Right kidney (tissue), 1 donor: ENCODE measurements at regions not wholly inside any gene's neighbourhood (a gene's known extent, or its start where the extent isn't known, plus 50 kb on each side); places are given as distances from the start of the nearest gene placed in this dataset.
"Not testable (repeated sequence)": the region's sequence is repeated elsewhere in the genome, so short reads cannot be mapped to it uniquely, and the experiment has no call there.

Source experiments
- DNase-seq: peaks from one replicate; pipeline ENCODE4 v3.0.0-alpha.2; 2016

DNA sequence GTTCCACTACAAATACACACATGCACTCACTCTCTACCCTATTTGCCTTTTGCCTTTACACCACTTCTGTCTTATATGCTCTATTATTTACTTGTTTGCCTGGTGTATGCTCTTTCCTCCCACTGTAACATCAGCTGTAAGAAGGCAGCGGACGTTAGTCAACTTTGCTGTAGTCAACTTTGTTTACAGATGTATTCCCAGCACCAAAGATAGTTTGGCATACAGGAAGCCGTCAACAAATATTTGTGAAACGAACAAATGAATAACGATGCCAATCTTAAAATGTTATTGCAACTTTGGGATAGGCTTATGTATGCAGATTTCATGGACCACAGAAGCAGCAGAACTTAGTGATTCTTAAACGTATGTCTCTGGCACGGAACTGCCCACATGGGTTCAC is 138.3 kb upstream of the GALNT2 start:
- DNase-seq = no peak

DNA sequence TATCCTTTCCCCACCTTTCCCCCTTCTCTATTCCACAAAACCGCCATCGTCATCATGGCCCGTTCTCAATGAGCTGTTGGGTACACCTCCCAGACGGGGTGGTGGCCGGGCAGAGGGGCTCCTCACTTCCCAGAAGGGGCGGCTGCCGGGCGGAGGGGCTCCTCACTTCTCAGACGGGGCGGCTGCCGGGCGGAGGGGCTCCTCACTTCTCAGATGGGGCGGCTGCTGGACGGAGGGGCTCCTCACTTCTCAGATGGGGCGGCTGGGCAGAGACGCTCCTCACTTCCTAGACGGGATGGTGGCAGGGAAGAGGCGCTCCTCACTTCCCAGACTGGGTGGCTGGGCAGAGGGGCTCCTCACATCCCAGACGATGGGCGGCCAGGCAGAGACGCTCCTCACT is 135.3 kb upstream of the GALNT2 start:
- not testable (repeated sequence) for DNase-seq

DNA sequence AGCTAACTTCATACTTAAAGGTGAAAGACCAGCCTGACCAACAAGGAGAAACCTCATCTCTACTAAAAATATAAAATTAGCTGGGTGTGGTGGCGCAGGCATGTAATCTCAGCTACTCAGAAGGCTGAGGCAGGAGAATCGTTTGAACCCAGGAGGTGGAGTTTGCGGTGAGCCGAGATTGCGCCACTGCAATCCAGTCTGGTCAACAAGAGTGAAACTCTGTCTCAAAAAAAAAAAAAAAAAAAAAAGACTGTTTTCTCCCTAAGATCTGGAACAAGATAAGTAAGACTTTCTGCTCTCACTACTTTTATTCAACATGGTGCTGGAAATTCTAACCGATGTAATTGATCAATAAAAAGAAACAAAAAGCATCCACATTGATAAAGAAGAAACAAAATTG is 131.9 kb upstream of the GALNT2 start:
- DNase-seq = not testable (repeated sequence)

DNA sequence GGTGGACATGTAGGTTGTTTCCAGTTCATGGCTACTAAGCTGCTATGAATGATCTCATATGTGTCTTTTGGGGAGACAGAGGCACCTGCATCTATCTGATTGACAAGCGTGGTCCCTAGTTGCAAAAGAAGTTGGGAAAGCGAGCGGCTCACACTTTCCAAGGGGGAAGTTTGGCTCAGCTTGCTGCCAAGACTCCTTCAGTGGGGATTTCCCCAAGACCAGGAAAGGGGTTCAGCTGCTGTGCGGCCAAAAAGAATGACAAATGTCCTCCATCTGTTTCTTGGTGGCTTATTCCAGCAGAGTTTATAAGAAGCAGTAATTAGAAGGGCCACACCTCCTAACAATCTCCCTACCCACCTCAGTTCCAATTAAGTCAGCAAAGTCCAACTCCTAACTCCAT is 128.5 kb upstream of the GALNT2 start:
- DNase-seq = no peak

DNA sequence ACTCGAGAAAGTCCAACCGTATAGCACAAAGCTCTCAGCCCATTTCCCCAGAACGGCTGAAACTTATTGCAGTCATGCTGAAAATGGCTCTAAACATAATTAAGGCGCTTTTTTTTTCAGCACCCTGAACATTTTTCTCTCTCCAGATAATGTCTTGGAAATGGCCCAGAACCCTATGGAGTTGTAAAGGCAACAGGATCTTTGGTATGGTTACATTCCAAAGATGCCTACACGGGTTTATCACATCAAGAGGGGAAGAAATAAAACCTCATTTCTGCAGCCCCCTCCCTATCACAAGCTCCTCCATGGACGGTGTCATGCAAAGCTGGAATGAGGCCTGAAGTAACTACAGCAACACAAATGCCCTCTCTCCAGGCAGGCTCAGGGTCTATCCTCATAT is 126.4 kb upstream of the GALNT2 start:
- DNase-seq = no peak

DNA sequence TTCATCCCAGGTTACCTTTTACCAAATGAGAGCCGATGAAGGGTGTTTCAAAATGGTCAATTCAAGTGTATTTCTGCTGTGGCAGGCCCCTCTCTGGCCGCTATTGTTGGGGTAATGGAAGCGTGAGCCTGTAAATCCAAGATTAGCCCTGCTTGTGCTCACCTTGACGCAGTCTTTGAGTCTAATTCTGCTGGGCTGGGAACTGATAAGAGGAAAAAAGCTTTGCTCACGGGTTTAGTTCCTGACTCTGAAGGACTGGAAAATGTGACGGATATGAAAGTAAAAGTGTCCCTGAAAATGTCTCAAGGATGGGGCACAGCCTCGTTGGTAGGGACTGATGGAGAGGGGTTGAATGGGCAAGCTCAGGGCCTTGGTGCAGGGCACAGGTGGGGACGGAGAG is 125.9 kb upstream of the GALNT2 start:
- no peak for DNase-seq

DNA sequence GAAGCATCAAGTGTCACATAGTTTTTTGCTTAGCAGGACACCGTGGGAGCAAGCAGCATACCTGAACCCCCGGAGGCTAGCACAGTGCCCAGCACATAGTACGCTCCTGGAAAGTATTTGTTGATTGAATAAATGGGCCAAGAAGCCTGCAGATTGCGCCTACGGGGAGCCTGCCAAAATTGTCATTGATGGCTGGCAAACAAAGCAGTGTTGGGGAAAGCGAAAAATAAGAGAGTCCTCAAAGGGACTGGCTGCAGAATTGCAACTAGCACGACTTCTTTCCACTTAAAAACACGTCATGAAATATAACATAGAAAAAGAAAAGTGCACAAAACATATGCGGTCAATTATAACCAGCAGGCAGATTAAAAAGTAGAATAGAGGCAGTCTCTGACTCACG is 125.2 kb upstream of the GALNT2 start:
- no peak for DNase-seq

DNA sequence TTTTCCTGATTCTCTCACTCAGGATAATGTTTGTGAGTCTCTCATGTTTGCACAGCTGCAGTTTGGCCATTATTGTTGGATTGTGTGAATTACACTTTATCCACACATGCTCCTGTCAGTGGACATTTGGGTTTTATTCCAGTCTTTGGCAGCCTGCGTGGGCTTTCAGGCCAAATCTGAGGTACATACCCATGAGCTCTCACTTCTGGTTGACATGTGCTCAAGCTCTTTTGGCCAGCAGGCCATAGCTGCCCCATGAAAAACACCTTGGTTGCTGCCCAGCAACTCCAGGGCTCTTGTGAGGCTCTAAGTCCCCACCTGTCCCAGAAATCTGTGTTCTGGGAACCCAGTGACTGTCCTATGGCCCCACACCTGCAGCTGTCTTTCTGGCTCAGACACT is 124.5 kb upstream of the GALNT2 start:
- DNase-seq = no peak

DNA sequence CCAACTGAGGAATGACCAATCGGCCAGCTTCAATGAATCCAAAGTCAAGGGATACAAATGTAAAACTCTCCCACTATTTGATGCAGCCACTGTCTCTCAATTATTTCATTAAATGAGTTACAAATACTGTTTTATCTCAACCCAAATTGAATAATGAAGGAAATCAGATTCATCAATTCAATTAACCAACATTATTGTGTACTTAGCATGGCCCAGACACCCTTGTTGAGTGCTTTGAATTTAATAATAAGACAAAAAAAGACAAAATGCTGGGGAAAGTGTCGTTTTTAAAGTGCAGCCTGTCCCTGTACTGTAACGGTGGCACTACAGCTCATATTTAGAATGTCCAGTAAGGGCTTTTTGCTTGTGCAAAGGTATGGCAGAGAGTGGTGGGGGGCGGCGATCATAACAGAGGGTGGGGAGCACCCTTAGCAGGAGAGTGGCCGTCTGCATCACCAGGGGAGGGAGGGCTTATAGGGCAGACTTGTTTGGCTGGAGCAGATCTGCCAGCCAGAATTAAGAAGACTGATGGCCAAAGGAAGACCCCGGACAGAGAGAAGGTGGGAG is 123.8 kb upstream of the GALNT2 start:
- no peak for DNase-seq

DNA sequence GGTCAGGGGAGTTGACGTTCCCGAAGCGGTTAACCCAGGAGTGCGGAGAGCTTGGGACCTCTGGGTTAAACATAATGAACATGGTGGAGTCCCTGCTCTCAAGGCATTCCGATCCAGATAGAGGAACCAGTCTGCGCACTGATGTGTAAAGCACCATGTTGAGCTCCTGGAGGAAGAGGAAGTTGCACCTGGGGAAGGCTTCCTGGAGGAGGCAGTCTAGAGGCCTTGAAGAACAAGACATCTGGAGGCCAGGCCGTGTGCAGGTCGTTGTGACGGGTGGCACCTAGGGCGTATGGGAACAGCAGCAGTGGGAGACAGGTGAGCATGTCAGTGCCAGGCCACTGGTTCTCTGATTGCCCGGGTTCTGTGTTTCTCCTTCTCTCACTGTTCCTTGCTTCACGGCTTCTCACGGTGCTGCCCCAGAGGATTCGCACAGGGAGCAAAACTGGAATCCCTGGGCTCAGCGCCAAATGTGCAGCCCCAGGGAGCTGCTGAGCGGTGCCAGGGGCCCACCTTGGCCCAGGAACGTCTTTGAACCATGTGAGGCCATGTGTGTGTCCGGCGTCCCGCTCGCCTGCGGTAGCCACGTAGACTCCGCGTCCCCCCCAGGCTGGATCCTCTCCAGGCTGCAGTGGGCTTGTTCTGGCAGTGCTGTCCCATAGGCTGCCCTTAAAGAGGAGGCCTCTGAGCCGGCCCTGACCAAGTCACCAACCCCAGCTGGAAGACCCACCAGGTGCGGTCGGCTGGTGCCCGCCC is 122.9 kb upstream of the GALNT2 start:
- no peak for DNase-seq

DNA sequence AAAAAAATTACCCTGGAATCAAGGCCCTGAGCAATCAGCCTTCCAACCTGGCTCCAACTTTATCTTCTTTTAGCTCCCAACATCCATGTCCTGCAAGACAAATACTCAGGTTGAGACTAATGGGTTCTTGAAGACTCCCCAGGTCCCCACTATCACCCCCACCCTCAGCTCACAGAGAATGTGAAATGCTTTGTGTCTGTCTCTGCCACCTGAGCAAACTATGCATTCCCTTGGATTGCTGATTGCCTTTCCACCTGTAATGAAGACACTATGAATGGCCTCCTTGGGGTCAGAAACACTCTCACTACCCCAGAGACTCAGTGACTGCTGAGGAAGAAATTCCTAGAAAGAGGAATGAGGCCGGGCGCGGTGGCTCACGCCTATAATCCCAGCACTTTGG is 121.2 kb upstream of the GALNT2 start:
- DNase-seq = no peak

DNA sequence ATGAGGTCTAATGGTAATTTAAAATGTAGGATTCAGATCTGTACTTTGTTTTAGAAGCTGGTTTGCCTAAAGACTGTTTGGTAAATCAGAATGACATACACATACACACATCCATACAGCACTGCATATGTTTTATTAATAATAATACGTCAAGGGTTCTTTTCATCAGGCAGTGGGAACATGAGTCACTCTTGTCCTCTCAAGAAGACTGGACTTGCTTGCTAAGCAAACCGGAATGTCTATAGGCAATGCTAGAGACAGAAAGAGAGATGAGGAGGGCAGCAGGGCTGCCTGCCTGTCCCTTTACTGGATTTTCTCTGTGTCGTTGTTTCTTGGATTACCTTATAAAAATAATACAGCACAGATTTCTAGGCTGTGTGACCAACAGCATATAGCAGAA is 119.1 kb upstream of the GALNT2 start:
- no peak for DNase-seq

DNA sequence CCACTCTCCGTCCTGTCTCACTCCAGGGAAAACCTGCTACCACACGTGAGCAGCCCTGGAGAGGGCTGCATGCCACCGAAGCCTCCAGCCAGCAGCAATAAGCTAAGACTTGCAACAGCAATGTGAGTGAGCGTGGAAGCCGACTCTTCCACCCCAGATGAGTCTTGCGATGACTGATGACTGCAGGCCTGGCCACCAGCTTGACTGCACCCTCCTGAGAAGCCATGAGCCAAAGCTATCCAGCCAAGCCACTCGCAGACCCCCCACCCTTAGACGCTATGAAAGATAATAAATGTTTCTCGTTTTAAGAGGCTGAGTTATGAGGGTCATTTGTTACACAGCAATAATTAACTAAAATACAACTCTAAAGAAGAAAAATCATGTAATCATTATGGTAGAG is 118.6 kb upstream of the GALNT2 start:
- DNase-seq = no peak

DNA sequence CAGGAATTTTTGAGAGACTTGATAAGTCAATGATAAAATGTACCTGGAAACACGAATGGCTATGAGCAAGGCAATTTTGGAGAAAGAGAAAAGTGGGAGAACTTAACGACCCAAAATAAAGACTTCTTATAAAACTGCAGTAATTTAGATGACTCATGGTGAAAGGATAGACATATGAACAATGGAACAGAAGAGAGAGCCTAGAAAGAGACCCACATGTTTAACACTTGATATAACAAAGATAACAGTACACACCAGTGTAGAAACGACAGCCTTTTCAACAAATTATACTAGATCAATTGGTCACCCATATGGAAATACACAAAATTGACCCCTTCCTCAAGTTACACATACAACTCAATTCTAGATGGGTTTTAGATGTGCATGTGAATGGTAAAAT is 117.5 kb upstream of the GALNT2 start:
- DNase-seq = no peak

DNA sequence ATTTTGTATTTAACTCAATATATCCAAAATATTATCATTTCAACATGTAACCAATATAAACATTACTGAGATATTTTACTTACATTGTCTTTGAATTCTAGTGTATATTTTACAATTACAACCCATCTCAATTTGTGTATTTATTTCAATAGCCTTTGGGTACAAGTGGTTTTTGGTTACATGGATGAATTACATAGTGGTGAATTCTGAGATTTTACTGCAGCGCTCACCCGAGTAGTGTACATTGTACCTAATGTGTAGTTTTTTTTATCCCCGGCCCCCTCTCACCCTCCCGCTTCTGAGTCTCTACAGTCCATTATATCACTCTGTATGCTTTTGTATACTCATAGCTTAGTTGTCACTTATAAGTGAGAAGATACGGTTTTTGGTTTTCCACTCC is 117.0 kb upstream of the GALNT2 start:
- DNase-seq = no peak

DNA sequence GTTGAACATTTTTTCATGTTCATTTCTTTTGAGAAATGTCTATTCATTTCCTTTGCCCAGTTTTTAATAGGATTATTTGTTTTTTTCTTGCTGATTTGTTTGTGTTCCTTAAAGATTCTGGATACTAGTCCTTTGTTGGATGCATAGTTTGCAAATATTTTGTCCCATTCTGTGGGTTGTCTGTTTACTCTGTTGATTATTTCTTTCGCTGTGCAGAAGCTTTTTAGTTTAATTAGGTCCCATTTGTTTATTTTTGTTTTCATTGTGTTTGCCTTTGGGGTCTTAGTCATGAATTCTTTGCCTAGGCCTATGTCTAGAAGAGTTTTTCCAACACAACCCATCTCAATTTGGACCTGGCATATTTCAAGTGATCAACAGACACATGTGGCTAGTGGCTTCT is 116.1 kb upstream of the GALNT2 start:
- no peak for DNase-seq

DNA sequence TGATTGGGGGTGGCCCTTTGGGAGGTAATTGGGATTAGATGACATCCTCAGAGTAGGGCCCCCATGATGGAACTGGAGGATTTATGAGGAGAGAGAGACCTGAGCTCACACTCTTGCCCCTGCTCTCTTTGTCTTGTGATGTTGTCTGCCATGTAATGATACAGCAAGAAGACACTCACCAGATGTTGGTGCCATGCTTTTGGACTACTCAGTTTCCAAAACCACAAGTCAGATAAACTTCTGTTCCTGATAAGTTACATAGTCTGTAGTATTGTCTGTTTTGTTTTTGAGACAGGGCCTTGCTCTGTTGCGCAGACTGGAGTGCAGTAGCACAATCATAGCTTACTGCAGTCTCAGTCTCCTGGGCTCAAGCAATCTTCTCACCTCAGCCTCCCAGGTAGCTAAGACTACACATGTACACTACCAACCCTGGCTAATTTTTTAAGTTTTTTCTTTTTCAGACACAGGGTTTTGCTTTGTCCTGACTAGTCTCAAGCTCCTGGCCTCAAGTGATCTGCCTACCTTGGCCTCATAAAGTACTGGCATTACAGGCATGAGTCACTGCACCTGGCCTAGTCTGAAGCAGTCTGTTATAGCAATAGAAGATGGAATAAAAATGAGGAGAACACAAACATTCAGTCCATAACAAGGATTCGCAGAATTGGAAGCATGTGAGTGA is 115.0 kb upstream of the GALNT2 start:
- no peak for DNase-seq

DNA sequence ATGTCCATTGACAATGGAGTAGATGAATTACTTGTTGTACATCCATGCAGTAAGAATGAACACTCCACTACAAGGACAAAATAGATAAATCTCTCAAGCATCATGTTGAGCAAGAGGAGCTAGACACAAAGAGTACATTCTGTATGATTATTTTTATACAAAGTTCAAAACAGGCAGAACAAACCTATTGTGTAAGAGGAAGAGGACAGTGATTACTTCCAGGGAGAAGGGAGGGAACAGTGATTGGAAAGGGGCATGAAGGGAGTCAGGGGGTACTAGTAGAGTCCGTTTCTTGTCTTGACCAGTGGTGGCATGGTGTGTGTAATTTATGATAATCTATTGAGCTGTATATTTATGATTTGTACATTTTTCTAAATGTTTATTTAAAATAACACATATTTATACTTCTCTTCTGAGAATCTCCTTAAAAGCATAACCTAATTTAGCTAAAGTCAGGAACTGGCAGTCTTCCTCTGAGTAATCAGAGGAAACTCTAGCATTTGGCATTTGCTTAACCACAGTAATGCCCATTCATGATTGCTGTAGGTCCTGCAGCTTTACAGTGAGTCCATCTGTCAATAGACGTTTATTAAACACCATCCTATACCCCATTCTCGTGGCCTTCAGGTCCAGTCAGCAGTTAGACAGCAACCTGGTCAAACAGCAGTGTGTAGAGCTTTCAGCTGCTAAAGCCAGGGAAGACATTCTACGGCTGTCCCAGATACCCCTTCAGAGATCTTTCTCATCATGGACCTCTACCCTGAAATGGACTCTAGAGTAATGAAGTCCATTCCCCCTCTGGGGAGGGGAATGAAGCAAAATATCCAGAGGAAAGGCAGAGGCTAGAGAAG is 114.1 kb upstream of the GALNT2 start:
- DNase-seq = no peak

DNA sequence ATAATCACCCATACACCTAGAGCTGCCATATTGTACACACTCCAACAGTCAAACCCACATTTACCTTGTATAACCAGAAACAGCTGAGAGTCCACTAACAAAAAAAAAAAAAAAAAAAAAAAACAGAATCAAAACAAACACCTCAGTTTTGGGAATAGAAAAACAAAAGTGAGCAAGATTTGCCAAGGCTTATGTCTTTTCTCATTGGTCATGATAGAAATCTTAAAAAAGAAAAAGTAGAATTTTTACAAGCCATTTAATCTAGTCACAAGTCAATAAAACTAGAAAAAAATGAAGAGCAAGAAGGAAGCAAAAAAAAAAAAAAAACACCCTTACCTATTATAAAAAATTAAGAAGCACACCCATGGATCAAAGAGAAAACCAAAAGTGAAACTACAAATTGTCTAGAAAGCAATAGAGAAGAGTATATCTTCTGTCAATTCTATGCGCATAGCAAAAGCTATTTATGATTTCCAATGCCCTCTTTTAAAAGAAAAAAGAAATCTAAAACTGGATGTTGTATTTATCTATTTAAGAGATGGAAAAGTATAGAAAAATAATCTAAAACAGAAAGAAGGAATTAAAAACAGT is 113.2 kb upstream of the GALNT2 start:
- no peak for DNase-seq

DNA sequence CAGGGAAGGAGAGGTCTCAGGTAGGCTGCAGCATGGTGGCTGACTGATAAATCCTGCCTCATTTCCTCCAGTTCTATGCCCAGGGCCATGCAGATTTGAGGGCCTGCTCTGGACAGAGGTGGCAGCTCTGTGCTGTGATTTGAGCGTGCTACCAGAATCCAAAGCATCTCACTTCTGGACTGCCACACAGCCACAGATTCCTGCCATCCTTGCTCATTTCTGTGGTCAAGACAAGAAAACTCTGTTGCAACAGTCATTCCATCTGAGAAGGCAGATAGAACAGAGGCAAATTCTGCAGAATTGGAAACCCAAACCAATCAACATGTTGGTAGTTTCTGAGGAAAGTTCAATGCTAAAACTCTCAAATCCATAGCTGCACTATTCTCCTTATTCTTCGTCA is 102.8 kb upstream of the GALNT2 start:
- DNase-seq = no peak

DNA sequence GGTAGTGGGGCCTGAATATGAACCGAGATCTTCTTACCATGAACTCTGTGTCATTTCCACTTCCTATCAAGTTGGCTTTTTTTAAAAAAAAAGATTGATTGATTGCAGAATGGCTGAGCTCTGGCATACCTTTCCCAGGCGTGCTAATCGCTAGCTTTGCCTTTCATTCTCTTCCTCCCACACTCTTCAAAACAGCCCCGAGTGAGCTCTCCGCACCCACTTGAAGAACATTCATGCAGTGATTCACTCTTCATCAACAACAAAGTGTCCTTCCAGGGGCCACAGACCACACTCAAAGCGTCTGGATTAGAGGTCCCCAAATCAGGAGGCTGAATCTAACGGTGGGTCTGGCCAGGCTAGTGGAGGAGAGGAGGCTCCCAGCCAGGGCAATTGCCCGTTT is 96.3 kb upstream of the GALNT2 start:
- DNase-seq = no peak

DNA sequence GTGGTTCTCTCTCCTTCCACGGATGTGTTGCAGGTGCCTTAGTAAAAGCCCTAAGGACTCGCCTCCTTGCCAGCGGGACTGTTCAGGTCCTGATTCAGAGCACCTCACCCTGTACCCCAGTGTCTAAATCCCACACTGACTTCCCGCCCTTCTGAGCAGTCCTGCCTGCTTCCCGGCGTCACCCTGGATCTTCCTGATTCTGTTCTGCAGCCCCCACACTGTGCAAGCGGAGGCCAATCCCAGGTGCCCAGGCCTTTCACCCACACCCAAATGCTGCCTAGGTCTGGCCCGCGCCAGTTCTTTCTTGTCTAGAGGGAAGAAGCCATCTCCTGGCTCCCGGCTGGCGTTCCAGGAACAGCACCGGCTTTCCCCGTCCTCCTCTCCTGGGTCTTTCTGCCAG is 95.9 kb upstream of the GALNT2 start:
- DNase-seq = no peak
